Panc1 (cell line): ENCODE measurements at regions not wholly inside any gene's neighbourhood (a gene's known extent, or its start where the extent isn't known, plus 50 kb on each side); places are given as distances from the start of the nearest gene placed in this dataset.

Source experiments
- ATAC-seq: fragments of 200-7000 bp; cut with Tn5 transposase; 2 replicates; pipeline ENCODE4 v1.9.1; 2020; ENCODE audit warnings: mild to moderate bottlenecking, moderate library complexity
- BruUV-seq: library from RNA; stranded (reverse); fragments of 400-500 nt; replicated peaks from 2 replicates; lab custom pipeline; 2021; lab: Mats Ljungman, UMichigan
- CTCF ChIA-PET: fragments of 300-600 bp; sonication (Branson Sonifier 250); formaldehyde crosslinking; loops from one replicate; lab custom pipeline; 2022; ENCODE audit warnings: antibody characterized with exemption; lab: Charles Lee
- POLR2A ChIA-PET: fragments of 300-600 bp; sonication (Branson Sonifier 250); formaldehyde crosslinking; loops from one replicate; lab custom pipeline; 2022; ENCODE audit warnings: antibody characterized with exemption; lab: Charles Lee
- DNase-seq: peaks from one replicate; pipeline ENCODE4 v3.0.0-alpha.2; 2010; ENCODE audit warnings: low read depth, low spot score
- H3K27ac ChIP-seq: 2 replicates; pipeline ENCODE4 v1.5.1; 2011; ENCODE audit warnings: mild to moderate bottlenecking, low read length, inconsistent platforms
- H3K27me3 ChIP-seq: fragments of 200-500 bp; sonication (Bioruptor generic); 2 replicates; pipeline ENCODE4 v1.6.0; 2014; ENCODE audit warnings: low read length, inconsistent platforms; ENCODE audit not compliant: control insufficient read depth, insufficient read depth
- H3K36me3 ChIP-seq: fragments of 200-500 bp; sonication (Bioruptor generic); 2 replicates; pipeline ENCODE4 v1.5.1; 2014; ENCODE audit warnings: inconsistent platforms, mild to moderate bottlenecking, low read length, moderate library complexity; ENCODE audit not compliant: control insufficient read depth, insufficient read depth
- H3K4me1 ChIP-seq: 2 replicates; pipeline ENCODE4 v1.5.1; 2011; ENCODE audit warnings: inconsistent platforms, mild to moderate bottlenecking, low read length, moderate library complexity; ENCODE audit not compliant: control insufficient read depth, insufficient read depth
- H3K4me3 ChIP-seq, 2 experiments: 2 replicates each; pipeline ENCODE4 v1.5.1; 2011 to 2012; ENCODE audit warnings: low read depth in 2 of 2, low read length in 2 of 2, mild to moderate bottlenecking in 2 of 2, inconsistent platforms in 1 of 2, moderate library complexity in 1 of 2
- H3K9me3 ChIP-seq: fragments of 200-500 bp; sonication (Bioruptor generic); 2 replicates; pipeline ENCODE4 v1.5.1; 2014; ENCODE audit warnings: low read depth, mild to moderate bottlenecking, inconsistent platforms, low read length, moderate library complexity; ENCODE audit not compliant: control insufficient read depth, insufficient read depth
- CTCF ChIP-seq: fragments of 450-650 bp; IDR thresholded peaks from 2 replicates; pipeline ENCODE4 v1.5.1; 2017; ENCODE audit warnings: mild to moderate bottlenecking
- POLR2AphosphoS5 ChIP-seq: IDR thresholded peaks from 2 replicates; pipeline ENCODE4 v1.6.1; 2012; ENCODE audit warnings: mild to moderate bottlenecking, low read depth, low read length, moderate library complexity
- REST ChIP-seq, 2 experiments: IDR thresholded peaks; 2 replicates each; pipeline ENCODE4 v1.6.1; 2011 to 2012; ENCODE audit warnings: low read depth in 2 of 2, control low read depth in 1 of 2, low read length in 1 of 2, mild to moderate bottlenecking in 1 of 2, moderate library complexity in 1 of 2; ENCODE audit not compliant: insufficient read depth in 1 of 2
- SIN3A ChIP-seq: IDR thresholded peaks from 2 replicates; pipeline ENCODE4 v1.6.1; 2012; ENCODE audit warnings: low read depth, mild to moderate bottlenecking, low read length, moderate library complexity, borderline replicate concordance; ENCODE audit not compliant: insufficient read depth
- TCF7L2 ChIP-seq: IDR thresholded peaks from 2 replicates; pipeline ENCODE4 v1.6.1; 2011; ENCODE audit warnings: mild to moderate bottlenecking, low read depth, low read length, inconsistent platforms
- in situ Hi-C: cut with HindIII; loops from 2 replicates; pipeline ENCODE4 v1.10.0; 2016; ENCODE audit warnings: low sequenced_read_pairs, low pct_unique_long_range_greater_than_20kb
- intact Hi-C: fragments of 100-400 bp; cut with micrococcal nuclease; formaldehyde crosslinking; loops from one replicate; pipeline ENCODE4 v1.10.0; 2022; ENCODE audit not compliant: unreplicated experiment

GRCh38 chr6:74579047-74579446 lies 626.8 kb downstream of the COL12A1 start:
- H3K9me3 ChIP-seq: no peaks in the 10 kb centered on the region
- H3K4me1 ChIP-seq: no peaks in the 10 kb centered on the region
- H3K4me3 ChIP-seq: no peak overlapping the region
- H3K27me3 ChIP-seq: no peaks in the 10 kb centered on the region
- no peak for ATAC-seq
- ChIA-PET POLR2A (no interaction called here), CTCF (no interaction called here)
- H3K27ac ChIP-seq: no peak overlapping the region
- in situ Hi-C loops (no loop called here), intact Hi-C loops (no loop called here)
- no peak for DNase-seq
- TF ChIP-seq CTCF: no peak
- TF ChIP-seq REST (IDR thresholded peaks at IDR 0.05; ENCODE audit: insufficient read depth in 1 of 2, low read depth in 2 of 2, low read length in 1 of 2): no peak
- no peak for TF ChIP-seq SIN3A
- no peak for TF ChIP-seq POLR2AphosphoS5
- TF ChIP-seq TCF7L2: no peak
- no TSS peak for BruUV-seq
- no peaks in the 10 kb centered on the region for H3K36me3 ChIP-seq

- TF ChIP-seq REST (IDR thresholded peaks at IDR 0.05; ENCODE audit: insufficient read depth in 1 of 2, low read depth in 2 of 2, low read length in 1 of 2) (no peak), CTCF (no peak), POLR2AphosphoS5 (no peak), TCF7L2 (no peak), SIN3A (no peak)
- H3K27me3 ChIP-seq: no peaks in the 10 kb centered on the region
- H3K36me3 ChIP-seq: no peaks in the 10 kb centered on the region
- CTCF ChIA-PET: no interaction called here
- POLR2A ChIA-PET: no interaction called here
- in situ Hi-C loops: no loop called here
- no peak overlapping the region for H3K4me3 ChIP-seq
- no peaks in the 10 kb centered on the region for H3K9me3 ChIP-seq
- intact Hi-C loops: no loop called here
- ATAC-seq: no peak
- DNase-seq: no peak
- BruUV-seq: no TSS peak
- no peak overlapping the region for H3K27ac ChIP-seq
- no peaks in the 10 kb centered on the region for H3K4me1 ChIP-seq
Observed at GRCh38 chr6:74578339-74578738, 627.5 kb downstream of the COL12A1 start.
